ENCODE measurements at regions not wholly inside any gene's neighbourhood (a gene's known extent, or its start where the extent isn't known, plus 50 kb on each side); places are given as distances from the start of the nearest gene placed in this dataset.

GRCh38 chr20:60649541-60649940 is 602.5 kb upstream of the CDH4 start:
- TF ChIP-seq, protein P1, sequence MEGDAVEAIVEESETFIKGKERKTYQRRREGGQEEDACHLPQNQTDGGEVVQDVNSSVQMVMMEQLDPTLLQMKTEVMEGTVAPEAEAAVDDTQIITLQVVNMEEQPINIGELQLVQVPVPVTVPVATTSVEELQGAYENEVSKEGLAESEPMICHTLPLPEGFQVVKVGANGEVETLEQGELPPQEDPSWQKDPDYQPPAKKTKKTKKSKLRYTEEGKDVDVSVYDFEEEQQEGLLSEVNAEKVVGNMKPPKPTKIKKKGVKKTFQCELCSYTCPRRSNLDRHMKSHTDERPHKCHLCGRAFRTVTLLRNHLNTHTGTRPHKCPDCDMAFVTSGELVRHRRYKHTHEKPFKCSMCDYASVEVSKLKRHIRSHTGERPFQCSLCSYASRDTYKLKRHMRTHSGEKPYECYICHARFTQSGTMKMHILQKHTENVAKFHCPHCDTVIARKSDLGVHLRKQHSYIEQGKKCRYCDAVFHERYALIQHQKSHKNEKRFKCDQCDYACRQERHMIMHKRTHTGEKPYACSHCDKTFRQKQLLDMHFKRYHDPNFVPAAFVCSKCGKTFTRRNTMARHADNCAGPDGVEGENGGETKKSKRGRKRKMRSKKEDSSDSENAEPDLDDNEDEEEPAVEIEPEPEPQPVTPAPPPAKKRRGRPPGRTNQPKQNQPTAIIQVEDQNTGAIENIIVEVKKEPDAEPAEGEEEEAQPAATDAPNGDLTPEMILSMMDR (tag by site-specific recombination; IDR thresholded peaks at IDR 0.05), result no peak
- TF ChIP-seq RBAK (tag by site-specific recombination; IDR thresholded peaks at IDR 0.05), result no peak
- TF ChIP-seq YY1 (tag by site-specific recombination; IDR thresholded peaks at IDR 0.05), result no peak
- no peak for TF ChIP-seq ZNF239 (tag by site-specific recombination; IDR thresholded peaks at IDR 0.05)
- TF ChIP-seq SCRT2 (tag by site-specific recombination; IDR thresholded peaks at IDR 0.05), result no peak
- no peak for TF ChIP-seq ZBTB20 (tag by site-specific recombination; IDR thresholded peaks at IDR 0.05)
- TF ChIP-seq REST (tag by site-specific recombination; IDR thresholded peaks at IDR 0.05), result no peak
- no peak for TF ChIP-seq ZNF433 (tag by site-specific recombination; IDR thresholded peaks at IDR 0.05; ENCODE audit: low read depth)
- no peak for TF ChIP-seq ZNF747 (tag by site-specific recombination; IDR thresholded peaks at IDR 0.05)
- no peak for TF ChIP-seq ZNF510 (tag by site-specific recombination; IDR thresholded peaks at IDR 0.05; ENCODE audit: insufficient replicate concordance)
- TF ChIP-seq ZNF214 (tag by site-specific recombination; IDR thresholded peaks at IDR 0.05; ENCODE audit: borderline replicate concordance), result no peak
- TF ChIP-seq ZNF138 (tag by site-specific recombination; IDR thresholded peaks at IDR 0.05; ENCODE audit: borderline replicate concordance), result no peak
- TF ChIP-seq ZNF362 (tag by site-specific recombination; IDR thresholded peaks at IDR 0.05), result no peak
- TF ChIP-seq YY2 (tag by site-specific recombination; IDR thresholded peaks at IDR 0.05), result no peak

All from HEK293 (cell line).